ES-I3 (cell line): ENCODE measurements at regions not wholly inside any gene's neighbourhood (a gene's known extent, or its start where the extent isn't known, plus 50 kb on each side); places are given as distances from the start of the nearest gene placed in this dataset.

Experiments used
- H3K36me3 ChIP-seq: 2 replicates; pipeline ENCODE4 v1.6.1; 2013; ENCODE audit warnings: mild to moderate bottlenecking, low read length, control low read depth, moderate library complexity; ENCODE audit not compliant: insufficient read depth
- H3K4me1 ChIP-seq: 2 replicates; pipeline ENCODE4 v1.6.1; 2013; ENCODE audit warnings: mild to moderate bottlenecking, control low read depth, low read length; ENCODE audit not compliant: insufficient read depth
- H3K9ac ChIP-seq: 2 replicates; pipeline ENCODE4 v1.6.1; 2013; ENCODE audit warnings: low read depth, mild to moderate bottlenecking, low read length, moderate library complexity
- H3K9me3 ChIP-seq: 2 replicates; pipeline ENCODE4 v1.6.1; 2013; ENCODE audit warnings: mild to moderate bottlenecking, low read length, moderate library complexity; ENCODE audit not compliant: control insufficient read depth, insufficient read depth

GRCh38 chr22:49032821-49033220, 794.9 kb downstream of the BRD1 start:
- H3K9me3 ChIP-seq, result no peaks in the 10 kb centered on the region
- H3K9ac ChIP-seq, result no peak overlapping the region
- no peaks in the 10 kb centered on the region for H3K36me3 ChIP-seq
- no peaks in the 10 kb centered on the region for H3K4me1 ChIP-seq

DNA sequence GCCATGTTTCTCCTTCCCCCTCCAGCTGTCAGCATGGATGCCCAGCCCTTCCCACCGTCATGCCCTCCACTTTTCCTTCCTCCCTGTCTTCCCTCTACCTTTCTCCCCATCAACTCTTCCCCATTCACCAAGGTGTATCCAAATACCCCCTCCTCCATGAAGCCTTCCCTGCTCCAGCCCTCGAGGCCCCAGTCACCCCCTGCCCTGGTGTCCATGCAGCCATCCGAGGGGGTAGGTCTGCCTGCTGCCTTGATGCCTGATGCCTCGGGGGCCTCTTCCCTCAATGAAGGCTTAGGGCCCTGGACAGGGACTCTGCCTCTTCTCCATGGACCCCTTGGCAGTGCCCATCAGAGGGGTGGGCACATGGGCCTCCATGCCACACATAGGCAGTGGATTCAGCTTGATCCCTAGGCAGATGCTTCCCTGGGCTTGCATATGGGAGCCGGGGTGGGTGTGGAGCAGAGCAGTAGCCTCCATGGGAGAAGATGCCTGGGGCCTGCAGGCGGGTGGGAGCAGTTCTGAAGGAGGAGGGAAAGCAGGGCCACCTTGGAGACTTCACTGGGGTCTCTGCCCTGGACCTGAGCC, 795.8 kb downstream of the BRD1 start:
- Histone ChIP-seq H3K36me3 (no peaks in the 10 kb centered on the region), H3K4me1 (no peaks in the 10 kb centered on the region), H3K9me3 (no peaks in the 10 kb centered on the region), H3K9ac (no peak overlapping the region)

DNA sequence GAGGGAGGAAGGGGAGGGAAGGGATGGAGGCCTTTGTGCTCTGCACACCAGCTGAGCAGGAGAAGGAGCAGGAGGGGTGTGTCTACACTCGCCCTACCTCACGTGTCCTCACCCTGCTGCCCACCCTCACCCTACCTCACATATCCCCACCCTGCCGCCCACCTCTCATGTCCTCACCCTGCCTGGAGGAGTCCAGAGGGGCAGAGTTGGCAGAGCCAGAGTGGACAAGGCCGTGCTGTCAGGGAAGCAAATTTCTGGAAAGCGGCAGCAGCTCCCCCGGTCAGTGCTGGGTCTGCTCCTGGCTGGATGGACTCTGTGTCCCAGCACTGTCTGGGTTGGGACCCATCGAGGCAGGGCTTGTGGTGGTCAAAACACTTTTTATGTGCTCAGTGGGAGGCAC, 799.6 kb downstream of the BRD1 start:
- H3K4me1 ChIP-seq, result no peaks in the 10 kb centered on the region
- no peaks in the 10 kb centered on the region for H3K9me3 ChIP-seq
- H3K9ac ChIP-seq, result no peak overlapping the region
- H3K36me3 ChIP-seq, result no peaks in the 10 kb centered on the region

- no peaks in the 10 kb centered on the region for H3K9me3 ChIP-seq
These were observed 800.4 kb downstream of the BRD1 start for GRCh38 chr22:49027368-49027670.

DNA sequence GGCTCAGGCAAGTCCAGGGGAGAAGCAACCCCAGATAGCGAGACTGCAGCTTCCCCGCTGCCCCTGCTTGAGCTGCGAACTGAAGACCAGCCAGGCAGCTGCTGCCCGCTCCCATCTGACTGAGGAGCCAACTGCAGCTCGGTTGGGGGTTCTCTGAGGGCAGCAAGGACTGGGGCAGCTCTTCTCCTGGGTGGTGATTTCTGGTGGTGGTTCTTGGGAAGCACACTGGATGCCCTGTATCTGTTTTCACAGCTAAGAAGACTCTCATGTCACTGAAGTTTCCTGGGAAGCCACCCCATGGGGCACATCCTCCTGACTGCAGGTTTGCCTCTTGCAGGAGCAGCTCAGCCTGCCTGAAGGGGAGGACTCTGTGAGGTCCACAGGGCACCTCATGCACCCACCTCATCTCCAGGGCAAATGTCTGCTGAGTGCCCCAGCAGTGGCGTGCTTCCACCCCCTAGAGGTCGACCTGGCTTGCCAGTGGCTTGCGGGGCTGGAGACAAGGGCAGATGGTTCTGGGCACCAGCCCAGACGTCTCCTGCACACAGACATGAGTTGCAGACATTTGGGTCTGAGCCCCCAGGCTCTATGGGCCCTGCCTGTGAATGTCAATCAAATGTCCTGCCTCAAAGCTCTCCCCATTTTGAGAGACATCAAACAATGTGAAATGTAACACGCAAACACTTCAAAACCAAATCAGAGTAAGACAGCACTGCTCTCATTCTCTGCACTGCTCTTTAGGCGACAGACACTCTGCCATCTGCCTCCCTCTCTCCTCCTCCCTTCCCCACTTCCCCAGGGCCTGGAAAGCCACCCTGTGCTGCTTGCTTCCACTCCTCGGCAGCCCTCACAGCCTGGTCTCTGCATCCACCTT, 800.9 kb downstream of the BRD1 start:
- Histone ChIP-seq H3K9ac (no peak overlapping the region), H3K4me1 (no peaks in the 10 kb centered on the region)

More at GRCh38 chr22:49027368-49027670, 800.4 kb downstream of the BRD1 start:
- no peaks in the 10 kb centered on the region for H3K4me1 ChIP-seq
- no peak overlapping the region for H3K9ac ChIP-seq
- no peaks in the 10 kb centered on the region for H3K36me3 ChIP-seq

GRCh38 chr22:49025791-49026493, 801.7 kb downstream of the BRD1 start:
- Histone ChIP-seq H3K9me3 (no peaks in the 10 kb centered on the region), H3K4me1 (no peaks in the 10 kb centered on the region), H3K36me3 (no peaks in the 10 kb centered on the region), H3K9ac (no peak overlapping the region)

More for the DNA sequence above, 800.9 kb downstream of the BRD1 start:
- no peaks in the 10 kb centered on the region for H3K9me3 ChIP-seq
- H3K36me3 ChIP-seq, result no peaks in the 10 kb centered on the region

- H3K9ac ChIP-seq, result no peak overlapping the region
- no peaks in the 10 kb centered on the region for H3K4me1 ChIP-seq
- no peaks in the 10 kb centered on the region for H3K9me3 ChIP-seq
- no peaks in the 10 kb centered on the region for H3K36me3 ChIP-seq
These were observed 802.8 kb downstream of the BRD1 start for GRCh38 chr22:49024775-49025440.

DNA sequence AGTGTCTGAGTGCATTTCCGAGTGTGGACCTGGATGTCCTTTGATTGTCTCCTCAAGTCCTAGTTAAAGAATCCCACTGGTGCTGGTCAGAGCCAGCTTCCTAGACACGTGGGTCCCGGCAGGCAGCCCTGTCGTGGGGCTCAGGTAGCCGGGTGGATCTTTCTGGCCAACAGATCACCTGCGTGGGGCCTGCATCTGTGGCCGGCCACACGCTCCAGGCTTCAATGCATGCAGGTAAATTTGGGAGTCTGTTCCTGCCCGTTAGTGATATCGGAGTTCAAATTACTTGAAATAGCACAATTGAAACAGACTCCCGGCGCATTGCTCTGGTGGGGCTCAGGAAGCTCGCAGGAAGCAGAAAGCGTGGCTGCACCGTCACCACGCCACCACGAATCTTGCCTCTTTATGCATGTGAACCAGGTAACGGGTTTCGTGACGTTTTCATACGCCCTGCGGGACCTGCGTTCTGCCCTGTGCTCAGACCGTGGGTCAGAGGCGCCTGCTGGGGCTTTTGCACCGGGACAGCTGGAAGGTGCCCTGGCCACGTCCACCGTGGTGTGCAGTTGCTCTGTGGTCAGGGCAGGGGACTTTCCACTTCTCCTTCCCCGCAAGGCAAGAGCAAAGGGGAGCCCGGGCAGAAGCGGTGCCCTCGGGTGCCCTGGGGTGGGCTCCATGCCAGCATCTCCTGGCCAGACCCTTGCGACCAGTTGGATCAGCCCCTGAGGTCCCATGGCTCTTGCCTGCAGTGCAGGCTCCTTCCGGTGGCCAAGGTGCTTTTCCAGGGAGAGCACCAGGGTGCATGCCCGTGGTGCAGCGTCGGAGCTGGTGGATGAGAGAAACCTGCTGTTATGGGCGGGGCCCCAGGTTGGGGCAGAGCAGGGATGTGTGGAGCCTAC, 803.5 kb downstream of the BRD1 start:
- Histone ChIP-seq H3K9me3 (no peaks in the 10 kb centered on the region), H3K4me1 (no peaks in the 10 kb centered on the region), H3K9ac (no peak overlapping the region), H3K36me3 (no peaks in the 10 kb centered on the region)

- Histone ChIP-seq H3K9me3 (no peaks in the 10 kb centered on the region), H3K4me1 (no peaks in the 10 kb centered on the region), H3K9ac (no peak overlapping the region), H3K36me3 (no peaks in the 10 kb centered on the region)
These were observed 804.4 kb downstream of the BRD1 start for GRCh38 chr22:49023161-49023878.

- H3K9ac ChIP-seq, result no peak overlapping the region
- H3K9me3 ChIP-seq, result no peaks in the 10 kb centered on the region
- H3K4me1 ChIP-seq, result no peaks in the 10 kb centered on the region
- no peaks in the 10 kb centered on the region for H3K36me3 ChIP-seq
These were observed 804.9 kb downstream of the BRD1 start for GRCh38 chr22:49022816-49023160.

GRCh38 chr22:49021926-49022815, 805.5 kb downstream of the BRD1 start:
- no peak overlapping the region for H3K9ac ChIP-seq
- H3K4me1 ChIP-seq, result no peaks in the 10 kb centered on the region
- H3K9me3 ChIP-seq, result no peaks in the 10 kb centered on the region
- no peaks in the 10 kb centered on the region for H3K36me3 ChIP-seq

DNA sequence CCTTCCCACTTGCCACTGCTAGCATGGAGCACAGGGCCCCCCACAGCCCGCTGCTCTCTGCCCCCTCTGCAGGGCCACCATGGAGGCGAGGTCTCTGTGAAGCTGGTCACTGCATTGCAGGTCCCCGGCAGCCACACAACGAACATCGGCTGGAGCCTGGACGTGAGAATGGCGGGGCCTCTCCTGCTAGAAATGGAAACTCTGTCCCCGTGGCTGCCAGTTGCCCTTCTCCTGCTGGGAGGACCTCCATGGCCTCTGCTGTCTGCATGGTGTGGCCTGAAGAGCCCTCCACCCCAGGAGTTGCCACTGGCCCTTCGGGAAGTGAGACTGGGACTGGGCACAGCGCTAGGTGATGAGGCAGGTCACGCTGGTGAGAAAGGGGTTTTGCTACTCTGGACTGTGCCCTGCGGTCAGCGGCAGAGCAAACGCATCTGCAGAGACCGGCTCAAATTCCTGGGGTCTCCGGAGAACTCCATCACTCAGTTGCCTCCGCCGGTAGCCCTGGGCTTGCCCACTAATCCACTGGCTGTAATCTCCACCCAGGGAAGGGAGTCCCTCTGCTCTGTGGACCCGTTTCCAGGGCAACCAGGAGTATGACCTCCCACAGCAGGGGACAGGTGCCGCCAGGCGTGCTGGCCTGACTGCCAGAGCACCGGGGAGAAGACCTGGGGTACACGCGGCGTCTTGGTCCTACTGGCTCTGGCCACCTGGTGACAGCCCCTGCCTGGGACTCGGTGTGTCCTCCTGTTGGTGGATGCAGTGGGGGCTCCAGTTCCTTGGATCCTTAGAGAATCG, 806.3 kb downstream of the BRD1 start:
- H3K36me3 ChIP-seq, result no peaks in the 10 kb centered on the region
- no peaks in the 10 kb centered on the region for H3K9me3 ChIP-seq
- no peak overlapping the region for H3K9ac ChIP-seq
- H3K4me1 ChIP-seq, result no peaks in the 10 kb centered on the region
